Stromal cell of bone marrow (primary cell): ENCODE measurements at regions not wholly inside any gene's neighbourhood (a gene's known extent, or its start where the extent isn't known, plus 50 kb on each side); places are given as distances from the start of the nearest gene placed in this dataset.

ENCODE experiments used
- DNase-seq: peaks from one replicate; pipeline ENCODE4 v3.0.0-alpha.2; 2012; ENCODE audit warnings: low read depth

- no peak for DNase-seq
Observed at GRCh38 chr10:61547297-61547696, 94.1 kb upstream of the TMEM26 start.

- no peak for DNase-seq
Observed at GRCh38 chr10:61545170-61545569, 92.0 kb upstream of the TMEM26 start.

- no peak for DNase-seq
Observed at GRCh38 chr10:61543831-61544230, 90.7 kb upstream of the TMEM26 start.

- DNase-seq, result no peak
Observed at GRCh38 chr10:61542596-61542995, 89.4 kb upstream of the TMEM26 start.

- DNase-seq, result no peak
Observed at GRCh38 chr10:61541960-61542359, 88.8 kb upstream of the TMEM26 start.

GRCh38 chr10:61539876-61540275, 86.7 kb upstream of the TMEM26 start:
- no peak for DNase-seq

- peak; percentile 17 for DNase-seq
Observed at GRCh38 chr10:61529208-61529607, 76.0 kb upstream of the TMEM26 start.

GRCh38 chr10:61503051-61503450, 49.9 kb upstream of the TMEM26 start:
- no peak for DNase-seq
